Esophagus squamous epithelium (tissue), 5 donors: ENCODE measurements at regions not wholly inside any gene's neighbourhood (a gene's known extent, or its start where the extent isn't known, plus 50 kb on each side); places are given as distances from the start of the nearest gene placed in this dataset.

ENCODE experiments used
- DNase-seq: peaks from one replicate; lab custom pipeline; 2025; lab: John Stamatoyannopoulos, UW
- H3K27ac ChIP-seq, 4 donors: fragments of 200-600 bp; sonication (generic); one replicate each; pipeline ENCODE4 v1.5.1; 2016 to 2019; ENCODE audit warnings: mild to moderate bottlenecking in 1 of 4
- H3K27me3 ChIP-seq, 4 donors: fragments of 200-600 bp; sonication (generic); 1 replicate in 3 of 4; 2 replicates in 1 of 4; pipeline versions ENCODE4 v1.5.1 to v1.6.0; 2017 to 2021; ENCODE audit warnings: antibody characterized with exemption in 1 of 4
- H3K36me3 ChIP-seq, 3 donors: fragments of 200-600 bp; sonication (generic); one replicate each; pipeline ENCODE4 v1.5.1; 2016 to 2019
- H3K4me1 ChIP-seq, 3 donors: fragments of 200-600 bp; sonication (generic); one replicate each; pipeline ENCODE4 v1.5.1; 2017 to 2019
- H3K4me3 ChIP-seq, 4 donors: fragments of 200-600 bp; sonication (generic); 1 replicate in 3 of 4; 2 replicates in 1 of 4; pipeline ENCODE4 v1.5.1; 2016 to 2019; ENCODE audit warnings: mild to moderate bottlenecking in 2 of 4, moderate library complexity in 1 of 4
- H3K9me3 ChIP-seq, 3 donors: fragments of 200-600 bp; sonication (generic); one replicate each; pipeline ENCODE4 v1.5.1; 2016 to 2019
- CTCF ChIP-seq, 6 experiments: fragments of 450-650 bp in 4 of 6; fragments of 200-600 bp in 2 of 6; sonication (generic) in 2 of 6; IDR thresholded peaks; one replicate each; pipeline ENCODE4 v1.5.1; 2016 to 2019; ENCODE audit warnings: antibody characterized with exemption in 6 of 6, mild to moderate bottlenecking in 4 of 6, moderate library complexity in 4 of 6
- POLR2A ChIP-seq, 4 donors: fragments of 450-650 bp; IDR thresholded peaks; one replicate each; pipeline ENCODE4 v1.6.1; 2017; ENCODE audit warnings: antibody characterized with exemption in 4 of 4, mild to moderate bottlenecking in 4 of 4, moderate library complexity in 3 of 4
- WGBS, 2 donors: methylation state at CpG; one replicate each; pipeline ENCODE4 v1.1.5; 2018; 5-methylcytosine and 5-hydroxymethylcytosine counted together
- intact Hi-C: fragments of 100-400 bp; cut with DNase I; formaldehyde crosslinking; loops from one replicate; pipeline ENCODE4 v1.15.0; 2022
- donor health status: DM: yes; HTN: yes; CAD: no.

- Histone ChIP-seq H3K27ac (no peak overlapping the region), H3K9me3 (no peaks in the 10 kb centered on the region), H3K27me3 (no peaks in the 10 kb centered on the region), H3K36me3 (no peaks in the 10 kb centered on the region), H3K4me3 (no peak overlapping the region), H3K4me1 (no peaks in the 10 kb centered on the region)
- intact Hi-C loops = no loop called here
- 44 to 80% methylated on average over 1 to 3 of the region's 3 CpGs for WGBS, 2 donors
- TF ChIP-seq POLR2A (IDR thresholded peaks at IDR 0.05) = no peak
- TF ChIP-seq CTCF (IDR thresholded peaks at IDR 0.05) = no peak
- no peak for DNase-seq
Observed at GRCh38 chrX:137233478-137233877, 199.7 kb upstream of the GPR101 start.

- Histone ChIP-seq H3K4me3 (no peak overlapping the region), H3K27me3 (no peaks in the 10 kb centered on the region), H3K4me1 (no peaks in the 10 kb centered on the region), H3K27ac (no peak overlapping the region), H3K36me3 (no peaks in the 10 kb centered on the region), H3K9me3 (no peaks in the 10 kb centered on the region)
- DNase-seq = no peak
- no peak for TF ChIP-seq POLR2A (IDR thresholded peaks at IDR 0.05)
- TF ChIP-seq CTCF (IDR thresholded peaks at IDR 0.05) = no peak
- WGBS, 2 donors = 67% methylated on average over 2 of the region's 2 CpGs; no CpG with 5 or more reads in 1 of the 2 donors
- intact Hi-C loops = no loop called here
Observed at GRCh38 chrX:137227151-137227550, 193.4 kb upstream of the GPR101 start.

- DNase-seq = no peak
- no peaks in the 10 kb centered on the region for H3K27me3 ChIP-seq
- TF ChIP-seq CTCF (IDR thresholded peaks at IDR 0.05) (no peak), POLR2A (IDR thresholded peaks at IDR 0.05) (no peak)
- no peak overlapping the region for H3K4me3 ChIP-seq
- H3K4me1 ChIP-seq = peaks cover 0 to 14% (median 0%) of the 10 kb centered on the region in 3 donors
- no peak overlapping the region for H3K27ac ChIP-seq
- intact Hi-C loops = no loop called here
- WGBS, 2 donors = 68 to 82% methylated on average over 1 of the region's 1 CpG
- H3K9me3 ChIP-seq = no peaks in the 10 kb centered on the region
- no peaks in the 10 kb centered on the region for H3K36me3 ChIP-seq
Observed at GRCh38 chrX:137215467-137215866, 181.7 kb upstream of the GPR101 start.

- Histone ChIP-seq H3K27me3 (no peaks in the 10 kb centered on the region), H3K4me1 (peaks cover 0 to 19% (median 0%) of the 10 kb centered on the region in 3 donors), H3K27ac (no peak overlapping the region), H3K4me3 (no peak overlapping the region), H3K36me3 (no peaks in the 10 kb centered on the region), H3K9me3 (no peaks in the 10 kb centered on the region)
- WGBS, 2 donors = 16 to 21% methylated on average over 4 of the region's 4 CpGs
- DNase-seq = no peak
- TF ChIP-seq POLR2A (IDR thresholded peaks at IDR 0.05) = no peak
- TF ChIP-seq CTCF (IDR thresholded peaks at IDR 0.05) = no peak
- intact Hi-C loops = no loop called here
Observed at GRCh38 chrX:137212078-137212632, 178.4 kb upstream of the GPR101 start.

- H3K4me1 ChIP-seq = peaks cover 0 to 4% (median 0%) of the 10 kb centered on the region in 3 donors
- no peaks in the 10 kb centered on the region for H3K9me3 ChIP-seq
- H3K4me3 ChIP-seq = no peak overlapping the region
- H3K27ac ChIP-seq = no peak overlapping the region
- no peak for TF ChIP-seq POLR2A (IDR thresholded peaks at IDR 0.05)
- no peak for TF ChIP-seq CTCF (IDR thresholded peaks at IDR 0.05)
- intact Hi-C loops = loop anchor here (10.0 kb wide), 1 partner anchor 243 kb away; no protein-coding TSS in a partner anchor
- no peak for DNase-seq
- H3K36me3 ChIP-seq = no peaks in the 10 kb centered on the region
- 49 to 53% methylated on average over 3 to 4 of the region's 4 CpGs for WGBS, 2 donors
- no peaks in the 10 kb centered on the region for H3K27me3 ChIP-seq
Observed at GRCh38 chrX:137198040-137198439, 164.2 kb upstream of the GPR101 start.
